GM23338 (cell line): ENCODE measurements at regions not wholly inside any gene's neighbourhood (a gene's known extent, or its start where the extent isn't known, plus 50 kb on each side); places are given as distances from the start of the nearest gene placed in this dataset.

Experiments used
- ATAC-seq: fragments of 200-7000 bp; cut with Tn5 transposase; 3 replicates; pipeline ENCODE4 v1.9.1; 2020
- DNase-seq: peaks from one replicate; pipeline ENCODE4 v3.0.0-alpha.2; 2015; ENCODE audit warnings: low spot score
- H2AFZ ChIP-seq: fragments of 200-600 bp; sonication (generic); 2 replicates; pipeline ENCODE4 v1.8.0; 2016; ENCODE audit warnings: antibody characterized with exemption, mild to moderate bottlenecking, moderate library complexity
- H3F3A ChIP-seq: fragments of 200-600 bp; sonication (generic); replicated peaks from 2 replicates; pipeline ENCODE4 v1.8.0; 2017; ENCODE audit warnings: antibody characterized with exemption, mixed run types, low read depth
- H3K27ac ChIP-seq: fragments of 200-600 bp; sonication (generic); 2 replicates; pipeline ENCODE4 v1.6.1; 2016; ENCODE audit warnings: low read depth
- H3K27me3 ChIP-seq: fragments of 200-600 bp; sonication (generic); 2 replicates; pipeline ENCODE4 v1.8.0; 2016; ENCODE audit warnings: mild to moderate bottlenecking, mixed run types, moderate library complexity; ENCODE audit not compliant: insufficient read depth
- H3K36me3 ChIP-seq: fragments of 200-600 bp; sonication (generic); 2 replicates; pipeline ENCODE4 v1.8.0; 2016; ENCODE audit warnings: mild to moderate bottlenecking; ENCODE audit not compliant: insufficient read depth
- H3K4me1 ChIP-seq: fragments of 200-600 bp; sonication (generic); 2 replicates; pipeline ENCODE4 v1.8.0; 2016; ENCODE audit warnings: mild to moderate bottlenecking, moderate library complexity; ENCODE audit not compliant: insufficient read depth
- H3K4me2 ChIP-seq: fragments of 200-600 bp; sonication (generic); 2 replicates; pipeline ENCODE4 v1.7.1; 2017; ENCODE audit warnings: mixed run types
- H3K4me3 ChIP-seq: fragments of 200-600 bp; sonication (generic); 2 replicates; pipeline ENCODE4 v1.6.1; 2016; ENCODE audit warnings: mixed run types
- H3K79me2 ChIP-seq: fragments of 200-600 bp; sonication (generic); replicated peaks from 2 replicates; pipeline ENCODE4 v1.8.0; 2017; ENCODE audit warnings: mild to moderate bottlenecking; ENCODE audit not compliant: insufficient read depth
- H3K9me2 ChIP-seq: fragments of 200-600 bp; sonication (generic); 2 replicates; pipeline ENCODE4 v1.8.0; 2017; ENCODE audit not compliant: insufficient read depth
- H4K20me1 ChIP-seq: fragments of 200-600 bp; sonication (generic); replicated peaks from 2 replicates; pipeline ENCODE4 v1.8.0; 2017; ENCODE audit warnings: mild to moderate bottlenecking; ENCODE audit not compliant: insufficient read depth
- H3K27ac Mint-ChIP-seq: 2 replicates; pipeline ENCODE4 v1.8.0; 2020; ENCODE audit warnings: inconsistent platforms, mild to moderate bottlenecking, moderate library complexity, mixed read lengths
- H3K27me3 Mint-ChIP-seq: 3 replicates; pipeline ENCODE4 v1.8.0; 2022; ENCODE audit warnings: low read depth, mild to moderate bottlenecking, moderate library complexity, mixed read lengths, inconsistent platforms; ENCODE audit not compliant: insufficient read depth, poor library complexity
- H3K36me3 Mint-ChIP-seq: 3 replicates; pipeline ENCODE4 v1.8.0; 2021; ENCODE audit warnings: low read depth, mild to moderate bottlenecking, inconsistent platforms, moderate library complexity, mixed read lengths
- H3K4me1 Mint-ChIP-seq: 3 replicates; pipeline ENCODE4 v1.8.0; 2020; ENCODE audit warnings: mild to moderate bottlenecking, inconsistent platforms, mixed read lengths
- H3K4me3 Mint-ChIP-seq: 3 replicates; pipeline ENCODE4 v1.8.0; 2021; ENCODE audit warnings: moderate library complexity, mild to moderate bottlenecking, inconsistent platforms, mixed read lengths
- H3K9me3 Mint-ChIP-seq: 3 replicates; pipeline ENCODE4 v1.8.0; 2020; ENCODE audit warnings: moderate library complexity, mild to moderate bottlenecking, inconsistent platforms, mixed read lengths
- CREB1 ChIP-seq: fragments of 250-450 bp; sonication (Bioruptor Pico); IDR thresholded peaks from 2 replicates; pipeline ENCODE4 v1.5.0; 2020; ENCODE audit warnings: low read depth, mild to moderate bottlenecking, moderate library complexity
- EZH2 ChIP-seq: fragments of 200-600 bp; sonication (generic); IDR thresholded peaks from one replicate; pipeline ENCODE4 v1.8.0; 2017; ENCODE audit warnings: antibody characterized with exemption, mild to moderate bottlenecking, low read depth; ENCODE audit not compliant: unreplicated experiment
- EZH2phosphoT487 ChIP-seq: fragments of 200-600 bp; sonication (generic); IDR thresholded peaks from one replicate; pipeline ENCODE4 v1.8.1; 2018; ENCODE audit warnings: antibody characterized with exemption; ENCODE audit not compliant: unreplicated experiment
- JUNB ChIP-seq: IDR thresholded peaks from one replicate; pipeline ENCODE4 v1.6.1; 2016; ENCODE audit warnings: antibody characterized with exemption; ENCODE audit not compliant: unreplicated experiment
- NANOG ChIP-seq: IDR thresholded peaks from 2 replicates; pipeline ENCODE4 v1.6.1; 2016; ENCODE audit warnings: antibody characterized with exemption, borderline replicate concordance
- POLR2AphosphoS5 ChIP-seq: IDR thresholded peaks from 2 replicates; pipeline ENCODE4 v1.6.1; 2016; ENCODE audit warnings: antibody characterized with exemption, low read depth
- STAT1 ChIP-seq: IDR thresholded peaks from one replicate; pipeline ENCODE4 v1.6.1; 2016; ENCODE audit warnings: antibody characterized with exemption; ENCODE audit not compliant: unreplicated experiment
- ZNF114 ChIP-seq: fragments of 250-450 bp; sonication (Bioruptor Pico); IDR thresholded peaks from 2 replicates; pipeline ENCODE4 v1.5.0; 2020; ENCODE audit warnings: mild to moderate bottlenecking, moderate library complexity
- ZNF331 ChIP-seq: fragments of 250-450 bp; sonication (Bioruptor Pico); IDR thresholded peaks from 2 replicates; pipeline ENCODE4 v1.5.0; 2020; ENCODE audit warnings: low read depth, mild to moderate bottlenecking, moderate library complexity
- TF ChIP-seq, protein P1 (sequence below): IDR thresholded peaks from 2 replicates; pipeline ENCODE4 v1.6.1; 2016; ENCODE audit warnings: antibody characterized with exemption
- TF ChIP-seq, protein P2 (sequence below), 2 experiments: fragments of 200-600 bp in 1 of 2; sonication (generic) in 1 of 2; conservative IDR thresholded peaks; 2 replicates each; pipeline versions ENCODE4 v1.5.1 to v1.6.1; 2016 to 2017; ENCODE audit warnings: antibody characterized with exemption in 2 of 2, low read depth in 2 of 2, mild to moderate bottlenecking in 2 of 2, moderate library complexity in 1 of 2
- TF ChIP-seq, protein P3 (sequence below): IDR thresholded peaks from one replicate; pipeline ENCODE4 v1.6.1; 2018; ENCODE audit warnings: antibody characterized with exemption; ENCODE audit not compliant: unreplicated experiment
- TF ChIP-seq, protein P4 (sequence below): fragments of 250-450 bp; sonication (Bioruptor Pico); IDR thresholded peaks from 2 replicates; pipeline ENCODE4 v1.5.0; 2020; ENCODE audit warnings: mild to moderate bottlenecking, moderate library complexity

DNA sequence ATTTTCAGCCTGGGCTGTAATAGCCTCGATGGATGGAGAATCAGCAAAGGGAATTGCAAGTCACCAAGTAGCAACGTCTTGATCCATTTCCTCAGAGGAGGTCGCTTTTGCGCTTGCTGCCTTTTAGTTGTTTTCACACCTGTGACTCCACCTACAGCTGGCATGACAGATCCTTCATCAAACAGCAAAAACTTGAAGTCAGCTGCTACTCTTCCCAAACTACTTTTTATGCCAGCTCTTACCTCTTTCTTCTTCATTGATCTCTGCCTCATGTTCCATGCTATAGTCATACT is 107.7 kb downstream of the MAT2B start:
- H3K9me3 Mint-ChIP-seq = no peaks in the 10 kb centered on the region

More for the DNA sequence above, 107.7 kb downstream of the MAT2B start:
- ATAC-seq = no peak
- no peaks in the 10 kb centered on the region for H3K4me1 ChIP-seq
- H3K27me3 ChIP-seq = no peaks in the 10 kb centered on the region
- H4K20me1 ChIP-seq = no peaks in the 10 kb centered on the region
- H3K36me3 ChIP-seq = no peaks in the 10 kb centered on the region
- H3F3A ChIP-seq = no peaks in the 10 kb centered on the region
- TF ChIP-seq, protein P1, sequence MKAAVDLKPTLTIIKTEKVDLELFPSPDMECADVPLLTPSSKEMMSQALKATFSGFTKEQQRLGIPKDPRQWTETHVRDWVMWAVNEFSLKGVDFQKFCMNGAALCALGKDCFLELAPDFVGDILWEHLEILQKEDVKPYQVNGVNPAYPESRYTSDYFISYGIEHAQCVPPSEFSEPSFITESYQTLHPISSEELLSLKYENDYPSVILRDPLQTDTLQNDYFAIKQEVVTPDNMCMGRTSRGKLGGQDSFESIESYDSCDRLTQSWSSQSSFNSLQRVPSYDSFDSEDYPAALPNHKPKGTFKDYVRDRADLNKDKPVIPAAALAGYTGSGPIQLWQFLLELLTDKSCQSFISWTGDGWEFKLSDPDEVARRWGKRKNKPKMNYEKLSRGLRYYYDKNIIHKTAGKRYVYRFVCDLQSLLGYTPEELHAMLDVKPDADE = no peak
- no peak for TF ChIP-seq EZH2
- TF ChIP-seq JUNB = no peak
- no peak for TF ChIP-seq EZH2phosphoT487
- no peak for TF ChIP-seq POLR2AphosphoS5
- no peak for TF ChIP-seq STAT1
- no peak for TF ChIP-seq CREB1 (CRISPR knock-in tag)
- no peak for TF ChIP-seq ZNF114 (CRISPR knock-in tag)
- TF ChIP-seq, protein P2, sequence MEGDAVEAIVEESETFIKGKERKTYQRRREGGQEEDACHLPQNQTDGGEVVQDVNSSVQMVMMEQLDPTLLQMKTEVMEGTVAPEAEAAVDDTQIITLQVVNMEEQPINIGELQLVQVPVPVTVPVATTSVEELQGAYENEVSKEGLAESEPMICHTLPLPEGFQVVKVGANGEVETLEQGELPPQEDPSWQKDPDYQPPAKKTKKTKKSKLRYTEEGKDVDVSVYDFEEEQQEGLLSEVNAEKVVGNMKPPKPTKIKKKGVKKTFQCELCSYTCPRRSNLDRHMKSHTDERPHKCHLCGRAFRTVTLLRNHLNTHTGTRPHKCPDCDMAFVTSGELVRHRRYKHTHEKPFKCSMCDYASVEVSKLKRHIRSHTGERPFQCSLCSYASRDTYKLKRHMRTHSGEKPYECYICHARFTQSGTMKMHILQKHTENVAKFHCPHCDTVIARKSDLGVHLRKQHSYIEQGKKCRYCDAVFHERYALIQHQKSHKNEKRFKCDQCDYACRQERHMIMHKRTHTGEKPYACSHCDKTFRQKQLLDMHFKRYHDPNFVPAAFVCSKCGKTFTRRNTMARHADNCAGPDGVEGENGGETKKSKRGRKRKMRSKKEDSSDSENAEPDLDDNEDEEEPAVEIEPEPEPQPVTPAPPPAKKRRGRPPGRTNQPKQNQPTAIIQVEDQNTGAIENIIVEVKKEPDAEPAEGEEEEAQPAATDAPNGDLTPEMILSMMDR (conservative IDR thresholded peaks at IDR 0.05; ENCODE audit: low read depth in 2 of 2) = no peak
- TF ChIP-seq, protein P3, sequence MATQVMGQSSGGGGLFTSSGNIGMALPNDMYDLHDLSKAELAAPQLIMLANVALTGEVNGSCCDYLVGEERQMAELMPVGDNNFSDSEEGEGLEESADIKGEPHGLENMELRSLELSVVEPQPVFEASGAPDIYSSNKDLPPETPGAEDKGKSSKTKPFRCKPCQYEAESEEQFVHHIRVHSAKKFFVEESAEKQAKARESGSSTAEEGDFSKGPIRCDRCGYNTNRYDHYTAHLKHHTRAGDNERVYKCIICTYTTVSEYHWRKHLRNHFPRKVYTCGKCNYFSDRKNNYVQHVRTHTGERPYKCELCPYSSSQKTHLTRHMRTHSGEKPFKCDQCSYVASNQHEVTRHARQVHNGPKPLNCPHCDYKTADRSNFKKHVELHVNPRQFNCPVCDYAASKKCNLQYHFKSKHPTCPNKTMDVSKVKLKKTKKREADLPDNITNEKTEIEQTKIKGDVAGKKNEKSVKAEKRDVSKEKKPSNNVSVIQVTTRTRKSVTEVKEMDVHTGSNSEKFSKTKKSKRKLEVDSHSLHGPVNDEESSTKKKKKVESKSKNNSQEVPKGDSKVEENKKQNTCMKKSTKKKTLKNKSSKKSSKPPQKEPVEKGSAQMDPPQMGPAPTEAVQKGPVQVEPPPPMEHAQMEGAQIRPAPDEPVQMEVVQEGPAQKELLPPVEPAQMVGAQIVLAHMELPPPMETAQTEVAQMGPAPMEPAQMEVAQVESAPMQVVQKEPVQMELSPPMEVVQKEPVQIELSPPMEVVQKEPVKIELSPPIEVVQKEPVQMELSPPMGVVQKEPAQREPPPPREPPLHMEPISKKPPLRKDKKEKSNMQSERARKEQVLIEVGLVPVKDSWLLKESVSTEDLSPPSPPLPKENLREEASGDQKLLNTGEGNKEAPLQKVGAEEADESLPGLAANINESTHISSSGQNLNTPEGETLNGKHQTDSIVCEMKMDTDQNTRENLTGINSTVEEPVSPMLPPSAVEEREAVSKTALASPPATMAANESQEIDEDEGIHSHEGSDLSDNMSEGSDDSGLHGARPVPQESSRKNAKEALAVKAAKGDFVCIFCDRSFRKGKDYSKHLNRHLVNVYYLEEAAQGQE = no peak
- no peak for TF ChIP-seq NANOG
- TF ChIP-seq, protein P4, sequence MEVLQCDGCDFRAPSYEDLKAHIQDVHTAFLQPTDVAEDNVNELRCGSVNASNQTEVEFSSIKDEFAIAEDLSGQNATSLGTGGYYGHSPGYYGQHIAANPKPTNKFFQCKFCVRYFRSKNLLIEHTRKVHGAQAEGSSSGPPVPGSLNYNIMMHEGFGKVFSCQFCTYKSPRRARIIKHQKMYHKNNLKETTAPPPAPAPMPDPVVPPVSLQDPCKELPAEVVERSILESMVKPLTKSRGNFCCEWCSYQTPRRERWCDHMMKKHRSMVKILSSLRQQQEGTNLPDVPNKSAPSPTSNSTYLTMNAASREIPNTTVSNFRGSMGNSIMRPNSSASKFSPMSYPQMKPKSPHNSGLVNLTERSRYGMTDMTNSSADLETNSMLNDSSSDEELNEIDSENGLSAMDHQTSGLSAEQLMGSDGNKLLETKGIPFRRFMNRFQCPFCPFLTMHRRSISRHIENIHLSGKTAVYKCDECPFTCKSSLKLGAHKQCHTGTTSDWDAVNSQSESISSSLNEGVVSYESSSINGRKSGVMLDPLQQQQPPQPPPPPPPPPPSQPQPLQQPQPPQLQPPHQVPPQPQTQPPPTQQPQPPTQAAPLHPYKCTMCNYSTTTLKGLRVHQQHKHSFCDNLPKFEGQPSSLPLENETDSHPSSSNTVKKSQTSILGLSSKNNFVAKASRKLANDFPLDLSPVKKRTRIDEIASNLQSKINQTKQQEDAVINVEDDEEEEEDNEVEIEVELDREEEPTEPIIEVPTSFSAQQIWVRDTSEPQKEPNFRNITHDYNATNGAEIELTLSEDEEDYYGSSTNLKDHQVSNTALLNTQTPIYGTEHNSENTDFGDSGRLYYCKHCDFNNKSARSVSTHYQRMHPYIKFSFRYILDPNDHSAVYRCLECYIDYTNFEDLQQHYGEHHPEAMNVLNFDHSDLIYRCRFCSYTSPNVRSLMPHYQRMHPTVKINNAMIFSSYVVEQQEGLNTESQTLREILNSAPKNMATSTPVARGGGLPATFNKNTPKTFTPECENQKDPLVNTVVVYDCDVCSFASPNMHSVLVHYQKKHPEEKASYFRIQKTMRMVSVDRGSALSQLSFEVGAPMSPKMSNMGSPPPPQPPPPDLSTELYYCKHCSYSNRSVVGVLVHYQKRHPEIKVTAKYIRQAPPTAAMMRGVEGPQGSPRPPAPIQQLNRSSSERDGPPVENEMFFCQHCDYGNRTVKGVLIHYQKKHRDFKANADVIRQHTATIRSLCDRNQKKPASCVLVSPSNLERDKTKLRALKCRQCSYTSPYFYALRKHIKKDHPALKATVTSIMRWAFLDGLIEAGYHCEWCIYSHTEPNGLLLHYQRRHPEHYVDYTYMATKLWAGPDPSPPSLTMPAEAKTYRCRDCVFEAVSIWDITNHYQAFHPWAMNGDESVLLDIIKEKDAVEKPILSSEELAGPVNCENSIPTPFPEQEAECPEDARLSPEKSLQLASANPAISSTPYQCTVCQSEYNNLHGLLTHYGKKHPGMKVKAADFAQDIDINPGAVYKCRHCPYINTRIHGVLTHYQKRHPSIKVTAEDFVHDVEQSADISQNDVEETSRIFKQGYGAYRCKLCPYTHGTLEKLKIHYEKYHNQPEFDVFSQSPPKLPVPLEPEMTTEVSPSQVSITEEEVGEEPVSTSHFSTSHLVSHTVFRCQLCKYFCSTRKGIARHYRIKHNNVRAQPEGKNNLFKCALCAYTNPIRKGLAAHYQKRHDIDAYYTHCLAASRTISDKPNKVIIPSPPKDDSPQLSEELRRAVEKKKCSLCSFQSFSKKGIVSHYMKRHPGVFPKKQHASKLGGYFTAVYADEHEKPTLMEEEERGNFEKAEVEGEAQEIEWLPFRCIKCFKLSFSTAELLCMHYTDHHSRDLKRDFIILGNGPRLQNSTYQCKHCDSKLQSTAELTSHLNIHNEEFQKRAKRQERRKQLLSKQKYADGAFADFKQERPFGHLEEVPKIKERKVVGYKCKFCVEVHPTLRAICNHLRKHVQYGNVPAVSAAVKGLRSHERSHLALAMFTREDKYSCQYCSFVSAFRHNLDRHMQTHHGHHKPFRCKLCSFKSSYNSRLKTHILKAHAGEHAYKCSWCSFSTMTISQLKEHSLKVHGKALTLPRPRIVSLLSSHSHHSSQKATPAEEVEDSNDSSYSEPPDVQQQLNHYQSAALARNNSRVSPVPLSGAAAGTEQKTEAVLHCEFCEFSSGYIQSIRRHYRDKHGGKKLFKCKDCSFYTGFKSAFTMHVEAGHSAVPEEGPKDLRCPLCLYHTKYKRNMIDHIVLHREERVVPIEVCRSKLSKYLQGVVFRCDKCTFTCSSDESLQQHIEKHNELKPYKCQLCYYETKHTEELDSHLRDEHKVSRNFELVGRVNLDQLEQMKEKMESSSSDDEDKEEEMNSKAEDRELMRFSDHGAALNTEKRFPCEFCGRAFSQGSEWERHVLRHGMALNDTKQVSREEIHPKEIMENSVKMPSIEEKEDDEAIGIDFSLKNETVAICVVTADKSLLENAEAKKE = no peak
- TF ChIP-seq ZNF331 = no peak
- no peak overlapping the region for H3K4me3 Mint-ChIP-seq
- no peak for DNase-seq
- peaks cover 6% of the 10 kb centered on the region; the same call in 1 of the 2 replicates for H3K9me2 ChIP-seq
- H3K27me3 Mint-ChIP-seq = peaks cover 2% of the 10 kb centered on the region
- no peak overlapping the region for H3K4me2 ChIP-seq
- H3K4me1 Mint-ChIP-seq = no peaks in the 10 kb centered on the region
- H2AFZ ChIP-seq = no peak overlapping the region; the same call in 1 of the 2 replicates
- no peaks in the 10 kb centered on the region for H3K79me2 ChIP-seq
- H3K4me3 ChIP-seq = no peak overlapping the region
- H3K36me3 Mint-ChIP-seq = no peaks in the 10 kb centered on the region
- H3K27ac Mint-ChIP-seq = no peak overlapping the region
- no peak overlapping the region for H3K27ac ChIP-seq
